ENCODE measurements at regions not wholly inside any gene's neighbourhood (a gene's known extent, or its start where the extent isn't known, plus 50 kb on each side); places are given as distances from the start of the nearest gene placed in this dataset.

DNA sequence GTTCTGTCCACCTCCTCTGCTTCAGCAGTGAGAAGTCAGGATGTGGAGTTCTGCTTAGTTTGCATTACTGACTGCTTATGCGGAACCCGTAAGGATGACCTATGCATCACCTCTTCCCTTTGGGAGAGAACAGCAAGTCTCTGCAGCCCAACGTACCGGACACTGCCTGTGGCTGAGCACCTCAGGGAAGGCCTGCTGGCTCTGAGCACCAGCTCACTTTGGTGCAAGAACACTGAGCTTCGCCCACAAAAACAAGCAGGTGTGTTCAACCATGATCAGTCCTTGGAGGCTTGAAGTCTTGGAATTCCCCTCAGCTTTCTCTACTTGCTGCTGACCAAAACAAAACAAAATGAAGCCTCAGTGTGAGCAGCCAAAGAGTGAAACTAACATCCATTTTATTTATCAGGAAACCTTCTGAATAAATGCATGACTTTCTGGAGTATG lies 52.7 kb upstream of the NCK2 start:
- ChIA-PET POLR2A (no interaction called here), CTCF (no interaction called here)
- H3K9me3 ChIP-seq (ENCODE audit: control insufficient read depth, insufficient read depth, low read depth, low read length): no peaks in the 10 kb centered on the region
- H3K27ac ChIP-seq (ENCODE audit: extremely low read depth, low read depth, low read length): no peak overlapping the region
- no peak for TF ChIP-seq ZNF48 (tag by site-specific recombination; IDR thresholded peaks at IDR 0.05)
- TF ChIP-seq ZNF433 (tag by site-specific recombination; IDR thresholded peaks at IDR 0.05; ENCODE audit: low read depth): no peak
- TF ChIP-seq ZNF362 (tag by site-specific recombination; IDR thresholded peaks at IDR 0.05): no peak
- no peak for TF ChIP-seq SCRT1 (tag by site-specific recombination; IDR thresholded peaks at IDR 0.05; ENCODE audit: borderline replicate concordance)
- no peak for TF ChIP-seq KLF9 (tag by site-specific recombination; IDR thresholded peaks at IDR 0.05; ENCODE audit: low read depth)
- no peak for TF ChIP-seq REPIN1 (tag by site-specific recombination; IDR thresholded peaks at IDR 0.05; ENCODE audit: low read depth)
- TF ChIP-seq ZFP69B (tag by site-specific recombination; IDR thresholded peaks at IDR 0.05): no peak
- no peaks in the 10 kb centered on the region for H3K4me1 ChIP-seq (ENCODE audit: control insufficient read depth, insufficient read depth, low read length)
- no peaks in the 10 kb centered on the region for H3K36me3 ChIP-seq (ENCODE audit: control insufficient read depth in 2 of 2, insufficient read depth in 1 of 2, low read length in 2 of 2)
- no peak overlapping the region for H3K4me3 ChIP-seq (ENCODE audit: low read depth, low read length)

- Histone ChIP-seq H3K4me1 (ENCODE audit: control insufficient read depth, insufficient read depth, low read length) (no peaks in the 10 kb centered on the region), H3K36me3 (ENCODE audit: control insufficient read depth in 2 of 2, insufficient read depth in 1 of 2, low read length in 2 of 2) (no peaks in the 10 kb centered on the region), H3K27ac (ENCODE audit: extremely low read depth, low read depth, low read length) (no peak overlapping the region), H3K4me3 (ENCODE audit: low read depth, low read length) (no peak overlapping the region), H3K9me3 (ENCODE audit: control insufficient read depth, insufficient read depth, low read depth, low read length) (no peaks in the 10 kb centered on the region)
- ChIA-PET POLR2A (no interaction called here), CTCF (no interaction called here)
- TF ChIP-seq ZNF785 (tag by site-specific recombination; IDR thresholded peaks at IDR 0.05): no peak
- TF ChIP-seq SP2 (tag by site-specific recombination; IDR thresholded peaks at IDR 0.05): no peak
- TF ChIP-seq YY2 (tag by site-specific recombination; IDR thresholded peaks at IDR 0.05): no peak
- TF ChIP-seq ZNF830 (tag by site-specific recombination; IDR thresholded peaks at IDR 0.05; ENCODE audit: low read depth): no peak
- TF ChIP-seq ZNF660 (tag by site-specific recombination; IDR thresholded peaks at IDR 0.05): no peak
- no peak for TF ChIP-seq SALL2 (tag by site-specific recombination; IDR thresholded peaks at IDR 0.05; ENCODE audit: borderline replicate concordance)
- no peak for TF ChIP-seq ZNF391 (tag by site-specific recombination; IDR thresholded peaks at IDR 0.05; ENCODE audit: borderline replicate concordance, low read depth)
- no peak for TF ChIP-seq ZNF223 (tag by site-specific recombination; IDR thresholded peaks at IDR 0.05)
- no peak for TF ChIP-seq TRIM28 (IDR thresholded peaks at IDR 0.05; ENCODE audit: borderline replicate concordance, low read length)
- TF ChIP-seq ZNF211 (tag by site-specific recombination; IDR thresholded peaks at IDR 0.05; ENCODE audit: low read depth): no peak
- TF ChIP-seq KLF16 (tag by site-specific recombination; IDR thresholded peaks at IDR 0.05): no peak
Measured at GRCh38 chr2:105690566-105690965, 54.1 kb upstream of the NCK2 start.

DNA sequence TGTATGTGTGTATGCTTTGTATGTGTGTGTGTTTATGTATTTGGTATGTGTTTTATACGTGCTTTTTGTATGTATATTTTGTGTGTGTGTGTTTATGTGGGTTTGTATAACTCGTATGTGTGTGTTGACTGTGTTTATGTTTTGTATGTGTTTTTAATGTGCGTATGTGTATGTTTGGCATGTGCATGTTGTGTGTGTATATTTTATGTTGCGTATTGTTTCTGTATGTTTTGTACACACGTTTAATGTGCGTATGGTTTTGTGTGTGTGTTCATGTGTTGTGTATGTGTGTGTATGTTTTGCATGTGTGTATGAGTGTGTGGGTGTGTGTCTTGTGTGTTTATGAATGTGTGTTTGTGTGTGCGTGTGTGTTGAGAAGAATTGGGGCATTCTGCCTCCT lies 55.2 kb upstream of the NCK2 start:
- ChIA-PET CTCF (interaction anchor here (0.6 kb wide), 1 partner anchor 278 kb away, joined by 4 read pairs; no protein-coding TSS in a partner anchor), POLR2A (no interaction called here)
- H3K36me3 ChIP-seq (ENCODE audit: control insufficient read depth in 2 of 2, insufficient read depth in 1 of 2, low read length in 2 of 2): no peaks in the 10 kb centered on the region
- no peak overlapping the region for H3K27ac ChIP-seq (ENCODE audit: extremely low read depth, low read depth, low read length)
- no peaks in the 10 kb centered on the region for H3K4me1 ChIP-seq (ENCODE audit: control insufficient read depth, insufficient read depth, low read length)
- no peak overlapping the region for H3K4me3 ChIP-seq (ENCODE audit: low read depth, low read length)
- H3K9me3 ChIP-seq (ENCODE audit: control insufficient read depth, insufficient read depth, low read depth, low read length): no peaks in the 10 kb centered on the region
- TF ChIP-seq ZNF10 (tag by site-specific recombination; IDR thresholded peaks at IDR 0.05) (no peak), ZNF677 (tag by site-specific recombination; IDR thresholded peaks at IDR 0.05) (no peak), ZBTB20 (tag by site-specific recombination; IDR thresholded peaks at IDR 0.05) (no peak), ZNF16 (tag by site-specific recombination; IDR thresholded peaks at IDR 0.05; ENCODE audit: low read depth) (no peak), ZBTB11 (tag by site-specific recombination; conservative IDR thresholded peaks at IDR 0.05; ENCODE audit: low read depth) (no peak), ZNF530 (tag by site-specific recombination; IDR thresholded peaks at IDR 0.05; ENCODE audit: low read depth) (no peak), ZNF830 (tag by site-specific recombination; IDR thresholded peaks at IDR 0.05; ENCODE audit: low read depth) (no peak), BCL6B (tag by site-specific recombination; IDR thresholded peaks at IDR 0.05) (no peak), ZNF777 (tag by site-specific recombination; IDR thresholded peaks at IDR 0.05; ENCODE audit: borderline replicate concordance) (no peak)
- TF ChIP-seq, protein P1, sequence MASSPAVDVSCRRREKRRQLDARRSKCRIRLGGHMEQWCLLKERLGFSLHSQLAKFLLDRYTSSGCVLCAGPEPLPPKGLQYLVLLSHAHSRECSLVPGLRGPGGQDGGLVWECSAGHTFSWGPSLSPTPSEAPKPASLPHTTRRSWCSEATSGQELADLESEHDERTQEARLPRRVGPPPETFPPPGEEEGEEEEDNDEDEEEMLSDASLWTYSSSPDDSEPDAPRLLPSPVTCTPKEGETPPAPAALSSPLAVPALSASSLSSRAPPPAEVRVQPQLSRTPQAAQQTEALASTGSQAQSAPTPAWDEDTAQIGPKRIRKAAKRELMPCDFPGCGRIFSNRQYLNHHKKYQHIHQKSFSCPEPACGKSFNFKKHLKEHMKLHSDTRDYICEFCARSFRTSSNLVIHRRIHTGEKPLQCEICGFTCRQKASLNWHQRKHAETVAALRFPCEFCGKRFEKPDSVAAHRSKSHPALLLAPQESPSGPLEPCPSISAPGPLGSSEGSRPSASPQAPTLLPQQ (tag by site-specific recombination; IDR thresholded peaks at IDR 0.05): no peak
